ENCODE measurements at regions not wholly inside any gene's neighbourhood (a gene's known extent, or its start where the extent isn't known, plus 50 kb on each side); places are given as distances from the start of the nearest gene placed in this dataset.
"Not testable (repeated sequence)": the region's sequence is repeated elsewhere in the genome, so short reads cannot be mapped to it uniquely, and the experiment has no call there.

DNA sequence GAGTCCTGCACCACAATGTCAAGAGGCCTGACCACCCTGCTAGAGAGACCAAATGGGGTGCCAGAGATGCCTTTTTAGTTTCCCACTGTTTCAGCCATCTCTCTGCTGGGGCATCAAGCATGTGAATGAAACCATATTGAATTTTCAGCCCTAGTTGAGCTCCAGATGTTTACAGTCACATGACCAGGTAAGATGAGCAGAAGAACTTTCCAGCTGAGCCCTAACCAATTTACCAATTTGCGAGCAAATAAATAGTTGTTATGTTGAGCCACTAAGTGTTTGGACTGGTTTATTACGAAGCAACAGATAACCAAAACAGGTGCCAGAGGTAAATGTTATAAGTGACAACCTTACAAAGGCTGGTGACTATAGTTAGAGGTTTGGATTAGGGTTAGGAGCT, 209.1 kb upstream of the CCL2 start:
- DNase-seq: no peak

DNA sequence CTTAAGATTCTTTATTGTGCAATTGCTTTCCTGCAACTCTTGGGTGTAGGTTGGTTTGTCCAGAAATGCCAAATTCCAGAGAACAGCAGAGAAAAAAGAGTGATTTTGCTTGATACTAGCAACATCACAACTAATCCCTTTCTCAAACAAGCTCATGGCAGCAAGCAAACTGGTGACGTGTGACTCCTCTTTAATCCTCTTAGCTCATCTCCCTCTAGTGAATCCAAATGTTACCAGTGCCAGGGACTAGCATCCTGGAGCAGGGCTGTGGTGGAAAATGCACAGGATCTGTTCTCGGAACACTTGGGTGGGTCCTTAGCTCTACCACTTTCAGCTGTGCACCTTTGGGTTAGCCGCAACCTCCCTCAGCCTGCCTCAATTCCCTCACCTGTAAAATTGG, 204.0 kb upstream of the CCL2 start:
- no peak for DNase-seq

- no peak for DNase-seq
Observed at GRCh38 chr17:34054495-34054894, 200.6 kb upstream of the CCL2 start.

DNA sequence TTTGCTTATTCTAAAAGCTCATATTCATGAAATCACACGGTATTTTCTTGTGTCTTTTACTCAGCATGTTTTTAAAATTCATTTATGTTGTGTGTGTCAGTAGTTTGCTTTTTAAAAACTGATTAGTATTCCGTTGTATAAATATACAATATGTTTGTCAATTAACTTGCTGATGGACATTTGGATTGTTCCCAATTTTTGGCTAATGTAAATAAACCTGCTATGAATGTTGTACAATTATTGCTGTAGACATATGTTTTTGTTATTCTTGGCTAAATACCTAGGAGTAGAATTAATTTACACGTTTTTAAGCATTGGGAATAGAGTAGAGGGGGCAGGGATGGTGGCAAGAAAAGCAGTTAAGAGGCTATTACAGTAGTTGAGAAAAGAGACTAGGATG, 199.5 kb upstream of the CCL2 start:
- no peak for DNase-seq

- no peak for DNase-seq
Observed at GRCh38 chr17:34059423-34060220, 195.5 kb upstream of the CCL2 start.

GRCh38 chr17:34066528-34066927, 188.6 kb upstream of the CCL2 start:
- no peak for DNase-seq

DNA sequence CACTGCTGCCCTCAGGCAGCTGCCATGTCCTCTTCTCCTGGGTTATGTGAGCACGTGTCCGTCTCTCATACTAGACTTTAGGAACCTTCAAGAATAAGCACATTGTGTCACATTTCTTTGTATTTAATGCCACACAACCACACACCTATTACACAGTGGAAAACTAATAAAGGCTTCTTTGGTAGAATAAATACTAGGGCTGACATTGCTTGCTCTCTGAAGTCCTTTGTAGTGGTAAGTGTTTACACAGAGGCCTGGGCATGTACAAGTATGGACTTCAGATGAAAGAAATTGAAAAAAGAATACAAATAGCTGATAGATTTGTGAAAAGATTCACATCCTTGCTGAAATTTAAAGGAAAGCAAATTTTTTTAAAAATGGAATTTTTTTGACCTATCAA, 188.1 kb upstream of the CCL2 start:
- DNase-seq: no peak

DNA sequence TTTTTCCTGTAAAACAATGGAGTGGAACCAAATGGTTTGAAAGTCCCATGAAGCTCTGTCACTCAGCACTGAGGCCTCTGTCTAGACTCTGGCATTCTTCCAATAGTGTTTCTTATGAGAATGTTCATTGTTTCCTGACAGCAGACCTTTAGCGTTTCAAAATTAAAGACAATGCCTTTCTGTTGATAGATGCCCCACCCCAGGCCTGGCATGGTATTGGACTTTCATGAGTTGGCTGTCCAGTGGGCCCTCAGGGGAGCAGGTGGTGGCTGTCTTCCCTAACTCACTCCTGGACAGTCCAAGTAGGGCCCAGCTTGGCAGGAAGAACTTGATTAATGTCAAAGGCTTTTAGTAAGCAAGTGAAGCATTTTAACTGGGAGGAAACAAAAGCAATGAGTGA, 186.5 kb upstream of the CCL2 start:
- DNase-seq: no peak

DNA sequence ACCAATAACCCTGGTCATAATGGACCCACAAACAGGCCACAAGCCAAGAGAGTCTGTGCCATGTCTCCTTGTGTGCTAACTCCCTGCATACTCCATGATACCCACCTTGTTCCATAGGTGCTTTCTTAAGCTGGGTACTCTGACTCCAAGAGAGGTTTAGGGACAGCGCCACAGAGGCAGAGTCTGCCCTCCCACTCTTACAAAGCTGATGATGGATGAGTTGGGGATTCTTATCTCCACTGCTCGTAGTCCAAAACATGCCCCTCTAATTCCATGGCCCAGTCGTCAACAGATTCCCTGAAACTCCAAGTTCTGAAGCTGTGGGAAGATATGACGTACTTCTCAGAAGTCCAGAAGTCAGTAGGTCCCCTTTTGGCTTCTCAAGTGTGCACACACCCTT, 184.4 kb upstream of the CCL2 start:
- DNase-seq: no peak

DNA sequence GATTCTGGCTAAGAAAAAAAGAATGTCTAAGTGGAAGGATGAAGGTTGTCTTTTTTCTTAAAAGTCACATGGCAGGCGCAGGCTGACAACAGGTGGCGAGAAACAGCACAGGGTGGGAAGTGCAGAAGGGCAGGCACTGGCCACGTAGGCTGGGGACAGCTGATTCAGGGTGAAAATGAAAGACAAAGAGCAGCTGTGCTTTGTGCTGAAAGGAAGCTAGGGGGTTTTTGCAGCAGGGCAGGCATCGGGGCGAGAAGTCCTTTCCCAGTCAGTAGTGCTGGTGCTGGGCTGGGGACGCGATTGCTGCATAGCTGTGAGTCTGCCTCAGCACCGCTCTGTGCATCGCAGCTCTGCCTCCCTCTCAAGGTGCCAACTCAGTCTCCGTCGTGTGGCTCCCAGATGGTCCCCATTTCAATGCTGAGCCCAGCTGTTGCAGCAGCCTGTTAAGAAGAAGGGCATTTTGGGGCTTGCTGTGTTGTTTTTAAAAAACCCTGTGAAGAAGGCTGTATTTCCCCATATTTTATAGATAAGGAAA, 183.1 kb upstream of the CCL2 start:
- DNase-seq: no peak

GRCh38 chr17:34075076-34075475, 180.0 kb upstream of the CCL2 start:
- no peak for DNase-seq

GRCh38 chr17:34076743-34077631, 178.1 kb upstream of the CCL2 start:
- no peak for DNase-seq

DNA sequence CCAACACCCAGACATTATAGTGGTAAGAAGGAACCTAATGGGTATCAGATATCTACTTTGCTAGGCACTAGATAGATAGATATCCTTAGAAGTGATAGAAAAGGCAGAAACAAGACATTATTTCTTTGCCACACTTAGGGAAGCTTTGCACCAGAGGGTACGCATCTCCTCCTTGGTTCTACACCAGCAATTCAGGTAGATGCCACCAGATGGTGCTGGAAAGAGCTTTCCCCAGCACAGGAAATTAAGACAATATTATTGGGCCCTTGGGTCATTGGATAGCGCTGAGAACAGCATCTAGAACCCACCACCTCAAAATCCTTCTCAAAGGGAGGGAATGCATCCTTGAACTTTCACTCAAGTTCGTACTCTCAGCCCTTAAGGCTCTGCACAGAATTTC, 173.8 kb upstream of the CCL2 start:
- no peak for DNase-seq

GRCh38 chr17:34082404-34082803, 172.7 kb upstream of the CCL2 start:
- no peak for DNase-seq

GRCh38 chr17:34089042-34089441, 166.0 kb upstream of the CCL2 start:
- not testable (repeated sequence) for DNase-seq

DNA sequence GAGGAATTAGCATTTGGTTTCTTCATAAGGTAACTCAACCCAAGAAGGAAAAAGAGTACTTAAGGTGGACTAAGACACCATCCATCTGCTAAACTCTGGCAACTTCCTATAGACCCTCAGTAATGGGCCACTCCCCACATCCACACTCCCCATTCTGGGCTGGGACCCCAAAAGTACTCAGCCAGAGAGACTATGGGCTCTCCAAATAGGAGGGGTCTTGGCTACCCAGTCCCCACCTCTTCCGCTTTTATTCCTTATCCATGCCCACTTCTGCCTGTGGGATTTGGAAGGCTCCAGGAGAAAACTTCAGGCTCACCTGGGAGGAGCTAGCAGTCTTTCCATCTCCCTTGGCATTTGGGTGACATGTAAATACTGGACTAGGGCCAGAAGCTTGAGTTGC, 164.5 kb upstream of the CCL2 start:
- DNase-seq: no peak

DNA sequence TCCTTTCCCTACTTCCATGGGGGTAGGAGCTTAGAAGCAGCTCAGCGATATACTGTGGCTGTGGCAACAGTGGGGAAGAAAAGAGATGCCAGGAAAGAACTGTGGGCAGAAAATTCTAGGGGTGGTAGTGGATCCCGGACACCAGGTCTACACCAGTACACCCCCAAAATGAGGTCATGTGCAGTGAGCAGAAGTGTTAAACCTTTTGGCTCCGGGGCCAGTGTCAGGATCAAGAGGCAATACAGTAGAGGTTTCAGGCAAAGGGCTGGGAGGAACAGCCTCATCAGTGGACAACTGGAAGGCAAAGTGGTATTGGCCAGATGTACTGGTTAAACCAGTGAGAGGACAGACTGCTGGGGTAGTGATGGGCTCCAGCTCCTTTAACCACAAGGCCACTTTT, 163.1 kb upstream of the CCL2 start:
- DNase-seq: no peak

DNA sequence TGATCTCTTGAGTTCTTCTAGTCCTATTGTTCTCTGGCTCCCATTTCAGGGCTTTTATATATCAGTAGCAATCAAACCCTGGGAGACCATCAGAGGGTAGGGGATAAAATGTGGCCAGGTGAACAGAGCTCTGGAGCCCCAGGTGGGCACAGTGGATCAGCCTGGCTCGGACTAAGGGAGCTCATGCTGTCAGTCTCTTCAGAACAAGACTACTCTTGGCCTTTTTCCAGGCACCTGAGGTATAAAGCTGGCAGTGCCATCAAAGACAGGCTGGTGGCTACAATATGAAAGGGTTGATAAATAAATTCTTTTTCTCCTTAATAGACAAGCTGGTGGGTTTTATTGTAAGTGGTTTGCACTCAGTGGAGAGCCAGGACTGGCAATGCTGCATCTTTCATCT, 160.0 kb upstream of the CCL2 start:
- DNase-seq: no peak

- DNase-seq: no peak
Observed at GRCh38 chr17:34098699-34099098, 156.4 kb upstream of the CCL2 start.

DNA sequence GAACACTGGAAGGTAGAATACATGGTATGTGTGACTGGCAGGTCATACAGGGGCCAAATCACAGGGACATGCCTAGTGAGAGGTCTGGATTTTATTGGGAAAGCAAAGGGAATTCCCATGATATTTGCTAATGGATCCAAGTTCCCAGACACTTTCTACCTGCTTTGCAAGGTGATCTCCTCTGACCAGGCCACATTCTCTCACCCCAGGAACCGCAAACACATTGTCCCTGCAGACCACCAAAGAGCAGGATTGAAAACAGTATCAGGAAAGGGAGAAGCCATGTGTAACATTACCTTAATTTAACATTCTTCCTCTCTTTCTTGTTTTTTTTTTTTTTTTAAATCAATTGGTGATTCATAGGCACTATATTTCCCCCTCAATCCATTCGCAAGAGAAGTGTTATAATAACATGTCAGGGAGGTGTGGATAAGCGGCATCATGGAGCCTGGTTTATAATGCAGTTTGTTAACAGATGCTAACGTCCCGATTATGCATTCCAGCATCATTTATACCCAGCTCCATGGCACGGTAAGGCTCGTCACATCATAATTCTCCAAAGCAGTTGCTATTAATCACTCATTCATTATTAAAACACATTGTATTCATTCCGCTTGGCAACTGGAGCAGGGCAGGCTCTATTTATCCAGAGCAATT, 155.1 kb upstream of the CCL2 start:
- DNase-seq: no peak

DNA sequence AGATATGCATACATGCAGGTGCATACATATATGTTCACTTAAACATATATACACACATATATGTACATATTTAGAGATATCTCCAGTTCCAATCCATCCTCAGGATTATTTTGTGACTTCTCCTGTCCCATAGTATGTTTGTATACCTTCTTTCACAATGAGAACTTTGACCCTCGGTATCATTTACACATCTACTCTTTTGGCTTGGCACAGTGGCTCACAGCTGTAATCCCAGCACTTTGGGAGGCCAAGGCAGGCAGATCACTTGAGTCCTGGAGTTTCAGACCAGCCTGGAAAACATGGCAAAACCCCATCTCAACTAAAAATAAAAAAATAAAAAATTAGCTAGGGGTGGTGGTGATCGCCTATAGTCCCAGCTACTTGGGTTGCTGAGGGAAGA, 148.1 kb upstream of the CCL2 start:
- no peak for DNase-seq

DNA sequence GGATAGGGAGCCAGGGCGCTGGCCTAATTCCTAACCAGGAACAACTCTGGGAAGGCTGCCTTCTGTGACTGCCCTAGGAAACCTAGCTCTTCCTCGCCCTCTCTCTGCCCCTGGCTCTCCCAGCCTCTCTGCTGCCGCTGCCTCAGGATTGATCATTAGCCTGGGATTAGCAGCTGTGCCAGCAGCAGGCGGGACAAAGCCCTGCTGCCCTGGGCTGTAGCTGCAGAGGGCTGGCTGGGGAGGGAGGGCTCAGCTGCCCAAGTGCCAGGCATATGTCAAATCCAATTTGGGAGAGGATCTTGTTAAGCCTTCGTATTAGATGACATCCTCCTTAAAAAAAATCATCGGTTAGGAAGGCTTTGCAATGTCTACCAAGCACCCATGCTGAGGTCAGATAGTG, 144.8 kb upstream of the CCL2 start:
- no peak for DNase-seq

GRCh38 chr17:34113089-34113488, 142.0 kb upstream of the CCL2 start:
- no peak for DNase-seq

DNA sequence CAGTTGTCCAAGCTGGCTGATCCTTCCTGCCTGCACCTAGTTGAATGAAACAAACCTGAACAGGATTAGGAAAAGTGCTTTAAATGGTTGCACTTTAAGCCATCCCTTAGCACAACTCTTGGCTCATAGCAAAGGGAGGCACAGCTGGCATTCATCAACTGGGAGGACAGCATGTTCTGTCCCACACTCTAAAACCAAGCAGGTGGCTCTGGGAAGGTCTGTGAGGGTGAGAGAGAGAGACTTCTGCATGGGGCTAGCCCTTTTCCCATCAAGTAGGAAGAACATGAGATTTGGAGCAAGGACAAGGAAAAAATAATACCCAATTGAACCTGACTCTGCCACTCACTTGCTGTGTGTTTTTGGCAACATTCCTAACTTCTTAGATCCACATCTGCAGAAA, 140.9 kb upstream of the CCL2 start:
- no peak for DNase-seq

Measured in stimulated activated naive CD4-positive, alpha-beta T cell (primary cell).